Right cardiac atrium (tissue), 5 donors: ENCODE measurements at regions not wholly inside any gene's neighbourhood (a gene's known extent, or its start where the extent isn't known, plus 50 kb on each side); places are given as distances from the start of the nearest gene placed in this dataset.

Experiments used
- ATAC-seq, 2 donors: fragments of 200-7000 bp; cut with Tn5 transposase; one replicate each; pipeline versions ENCODE4 v1.8.0 to v1.9.1; 2020; ENCODE audit warnings: moderate library complexity in 2 of 2, mild to moderate bottlenecking in 1 of 2
- DNase-seq, 3 donors: peaks; one replicate each; pipeline ENCODE4 v3.0.0-alpha.2; 2020
- H3K27ac ChIP-seq: one replicate; pipeline ENCODE4 v1.5.1; 2013; ENCODE audit warnings: mild to moderate bottlenecking, low read length, control low read depth, moderate library complexity
- H3K27me3 ChIP-seq: one replicate; pipeline ENCODE4 v1.6.1; 2013; ENCODE audit not compliant: control insufficient read depth, insufficient read depth
- H3K4me1 ChIP-seq: one replicate; pipeline ENCODE4 v1.6.1; 2013; ENCODE audit warnings: low read length; ENCODE audit not compliant: control insufficient read depth, insufficient read depth
- H3K4me3 ChIP-seq: one replicate; pipeline ENCODE4 v1.5.1; 2013; ENCODE audit warnings: low read length, control low read depth
- H3K9me3 ChIP-seq: one replicate; pipeline ENCODE4 v1.6.1; 2013; ENCODE audit warnings: low read length; ENCODE audit not compliant: control insufficient read depth
- WGBS: extraction: QIAGEN DNeasy Blood & Tissue Kit; methylation state at CpG from one replicate; pipeline ENCODE4 v1.1.7; 2013; 5-methylcytosine and 5-hydroxymethylcytosine counted together
- intact Hi-C, 4 donors: fragments of 100-400 bp; cut with DNase I; formaldehyde crosslinking; loops; one replicate each; pipeline versions ENCODE4 v1.11.0 to v1.14.0; 2022 to 2023
- donor health status: healthy with polysubstance abuse.
- donor health status: DM: no; HTN: yes; CAD: no.
- donor health status: DM: no; HTN: no; CAD: no.
- donor health status: DM: no; HTN: yes; CAD: no; lungs with severe emphysema.
- donor health status: DM: yes; HTN: yes; CAD: no.

- DNase-seq (no peak), ATAC-seq (no peak)
- WGBS = 81% methylated on average over 1 of the region's 1 CpG
- Histone ChIP-seq H3K9me3 (no peaks in the 10 kb centered on the region), H3K4me3 (no peak overlapping the region), H3K4me1 (no peaks in the 10 kb centered on the region), H3K27ac (no peak overlapping the region), H3K27me3 (no peaks in the 10 kb centered on the region)
- intact Hi-C loops = no loop called here
Measured at GRCh38 chr4:115171220-115171619, 57.8 kb upstream of the NDST4 start.

- Histone ChIP-seq H3K9me3 (no peaks in the 10 kb centered on the region), H3K4me3 (no peak overlapping the region), H3K4me1 (no peaks in the 10 kb centered on the region), H3K27ac (no peak overlapping the region), H3K27me3 (no peaks in the 10 kb centered on the region)
- DNase-seq (no peak), ATAC-seq (no peak)
- intact Hi-C loops = no loop called here
Measured at GRCh38 chr4:115165503-115165902, 52.1 kb upstream of the NDST4 start.
